ENCODE measurements at regions not wholly inside any gene's neighbourhood (a gene's known extent, or its start where the extent isn't known, plus 50 kb on each side); places are given as distances from the start of the nearest gene placed in this dataset.
A peak's percentile ranks its signal among the peaks of the same experiment; 100 is the strongest.

DNA sequence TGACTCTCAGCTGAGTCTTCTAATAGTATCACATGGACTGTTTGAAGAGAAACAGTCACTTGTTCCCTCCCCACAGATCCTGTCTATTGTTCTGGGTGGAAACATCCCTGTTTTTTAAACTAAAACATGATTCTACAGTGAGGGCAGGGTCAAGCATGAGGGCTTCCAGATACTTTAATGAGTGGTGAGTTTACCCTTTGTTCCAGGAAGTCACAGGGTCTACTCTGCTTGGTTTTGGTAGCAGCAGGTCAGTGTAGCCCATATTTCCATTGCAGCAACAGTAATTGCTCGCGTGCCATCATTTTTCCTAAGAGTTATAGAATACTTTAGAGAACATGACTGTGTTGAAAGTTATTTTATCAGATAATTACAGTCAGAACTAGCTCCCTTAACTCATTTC lies 87.4 kb downstream of the ZNF732 start:
- no peaks in the 10 kb centered on the region for H3K9me3 ChIP-seq (ENCODE audit: control insufficient read depth in 1 of 2, low read length in 2 of 2)

GRCh38 chr4:213971-214370 lies 89.7 kb downstream of the ZNF718 start:
- Histone ChIP-seq H3K4me1 (ENCODE audit: control insufficient read depth in 1 of 2, insufficient read depth in 2 of 2, low read length in 2 of 2) (no peaks in the 10 kb centered on the region), H3K9me3 (ENCODE audit: control insufficient read depth in 1 of 2, low read length in 2 of 2) (no peaks in the 10 kb centered on the region), H3K27ac (ENCODE audit: low read length) (no peak overlapping the region), H3K4me3 (ENCODE audit: low read depth in 1 of 2, low read length in 2 of 2) (peak overlapping the region in 1 of 2 donors; percentile 71), H3K36me3 (ENCODE audit: control insufficient read depth in 1 of 2, insufficient read depth in 2 of 2, low read length in 2 of 2) (no peaks in the 10 kb centered on the region), H3K27me3 (ENCODE audit: low read depth, low read length) (no peaks in the 10 kb centered on the region)

More for the DNA sequence above, 87.4 kb downstream of the ZNF732 start:
- Histone ChIP-seq H3K27me3 (ENCODE audit: low read depth, low read length) (no peaks in the 10 kb centered on the region), H3K36me3 (ENCODE audit: control insufficient read depth in 1 of 2, insufficient read depth in 2 of 2, low read length in 2 of 2) (no peaks in the 10 kb centered on the region), H3K27ac (ENCODE audit: low read length) (no peak overlapping the region), H3K4me3 (ENCODE audit: low read depth in 1 of 2, low read length in 2 of 2) (no peak overlapping the region), H3K4me1 (ENCODE audit: control insufficient read depth in 1 of 2, insufficient read depth in 2 of 2, low read length in 2 of 2) (no peaks in the 10 kb centered on the region)

Data from muscle layer of duodenum (tissue), 2 donors.